K562 (cell line): ENCODE measurements at regions not wholly inside any gene's neighbourhood (a gene's known extent, or its start where the extent isn't known, plus 50 kb on each side); places are given as distances from the start of the nearest gene placed in this dataset.

ENCODE experiments used
- IRF2 ChIP-seq: sonication (generic); formaldehyde crosslinking; IDR thresholded peaks from 2 replicates; pipeline ENCODE4 v1.8.1; 2022; ENCODE audit warnings: mild to moderate bottlenecking, missing genetic modification reagents
- TF ChIP-seq, protein P1 (sequence below), 2 experiments: fragments of 450-650 bp in 1 of 2; sonication (generic) in 1 of 2; formaldehyde crosslinking in 1 of 2; IDR thresholded peaks; 2 replicates each; pipeline versions ENCODE4 v1.7.1 to v1.9.0; 2016 to 2022; ENCODE audit warnings: inconsistent platforms in 1 of 2, mild to moderate bottlenecking in 1 of 2, missing genetic modification reagents in 1 of 2
- TF ChIP-seq, protein P2 (sequence below): fragments of 250-450 bp; sonication (Bioruptor Pico); IDR thresholded peaks from 2 replicates; pipeline ENCODE4 v1.5.0; 2021; ENCODE audit warnings: mild to moderate bottlenecking, borderline replicate concordance

DNA sequence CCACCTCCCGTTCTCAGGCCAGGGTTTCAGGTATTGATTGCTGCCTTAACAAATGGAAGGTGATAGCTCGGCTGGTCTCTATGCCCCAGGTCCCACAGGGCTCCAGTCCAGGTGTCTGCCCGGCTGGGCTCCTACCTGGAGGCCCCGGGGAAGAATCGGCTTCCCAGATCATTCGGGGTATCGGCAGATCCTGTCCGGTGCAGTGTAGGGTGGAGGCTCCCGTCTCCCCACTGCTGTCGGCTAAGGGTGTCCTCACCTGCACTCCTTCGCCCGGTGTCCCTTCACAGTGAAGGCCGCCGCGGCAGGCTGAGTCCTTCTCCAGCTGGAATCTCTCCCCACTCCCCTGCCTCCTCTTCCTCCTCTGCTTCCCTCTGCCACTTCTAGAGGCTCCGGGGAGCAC is 573.9 kb upstream of the SALL3 start (continued):
- TF ChIP-seq, protein P1, sequence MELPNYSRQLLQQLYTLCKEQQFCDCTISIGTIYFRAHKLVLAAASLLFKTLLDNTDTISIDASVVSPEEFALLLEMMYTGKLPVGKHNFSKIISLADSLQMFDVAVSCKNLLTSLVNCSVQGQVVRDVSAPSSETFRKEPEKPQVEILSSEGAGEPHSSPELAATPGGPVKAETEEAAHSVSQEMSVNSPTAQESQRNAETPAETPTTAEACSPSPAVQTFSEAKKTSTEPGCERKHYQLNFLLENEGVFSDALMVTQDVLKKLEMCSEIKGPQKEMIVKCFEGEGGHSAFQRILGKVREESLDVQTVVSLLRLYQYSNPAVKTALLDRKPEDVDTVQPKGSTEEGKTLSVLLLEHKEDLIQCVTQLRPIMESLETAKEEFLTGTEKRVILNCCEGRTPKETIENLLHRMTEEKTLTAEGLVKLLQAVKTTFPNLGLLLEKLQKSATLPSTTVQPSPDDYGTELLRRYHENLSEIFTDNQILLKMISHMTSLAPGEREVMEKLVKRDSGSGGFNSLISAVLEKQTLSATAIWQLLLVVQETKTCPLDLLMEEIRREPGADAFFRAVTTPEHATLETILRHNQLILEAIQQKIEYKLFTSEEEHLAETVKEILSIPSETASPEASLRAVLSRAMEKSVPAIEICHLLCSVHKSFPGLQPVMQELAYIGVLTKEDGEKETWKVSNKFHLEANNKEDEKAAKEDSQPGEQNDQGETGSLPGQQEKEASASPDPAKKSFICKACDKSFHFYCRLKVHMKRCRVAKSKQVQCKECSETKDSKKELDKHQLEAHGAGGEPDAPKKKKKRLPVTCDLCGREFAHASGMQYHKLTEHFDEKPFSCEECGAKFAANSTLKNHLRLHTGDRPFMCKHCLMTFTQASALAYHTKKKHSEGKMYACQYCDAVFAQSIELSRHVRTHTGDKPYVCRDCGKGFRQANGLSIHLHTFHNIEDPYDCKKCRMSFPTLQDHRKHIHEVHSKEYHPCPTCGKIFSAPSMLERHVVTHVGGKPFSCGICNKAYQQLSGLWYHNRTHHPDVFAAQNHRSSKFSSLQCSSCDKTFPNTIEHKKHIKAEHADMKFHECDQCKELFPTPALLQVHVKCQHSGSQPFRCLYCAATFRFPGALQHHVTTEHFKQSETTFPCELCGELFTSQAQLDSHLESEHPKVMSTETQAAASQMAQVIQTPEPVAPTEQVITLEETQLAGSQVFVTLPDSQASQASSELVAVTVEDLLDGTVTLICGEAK (IDR thresholded peaks at IDR 0.05): no peak
- TF ChIP-seq, protein P1 (CRISPR knock-in tag; IDR thresholded peaks at IDR 0.05): no peak
- TF ChIP-seq IRF2 (CRISPR knock-in tag): no peak
- TF ChIP-seq, protein P2, sequence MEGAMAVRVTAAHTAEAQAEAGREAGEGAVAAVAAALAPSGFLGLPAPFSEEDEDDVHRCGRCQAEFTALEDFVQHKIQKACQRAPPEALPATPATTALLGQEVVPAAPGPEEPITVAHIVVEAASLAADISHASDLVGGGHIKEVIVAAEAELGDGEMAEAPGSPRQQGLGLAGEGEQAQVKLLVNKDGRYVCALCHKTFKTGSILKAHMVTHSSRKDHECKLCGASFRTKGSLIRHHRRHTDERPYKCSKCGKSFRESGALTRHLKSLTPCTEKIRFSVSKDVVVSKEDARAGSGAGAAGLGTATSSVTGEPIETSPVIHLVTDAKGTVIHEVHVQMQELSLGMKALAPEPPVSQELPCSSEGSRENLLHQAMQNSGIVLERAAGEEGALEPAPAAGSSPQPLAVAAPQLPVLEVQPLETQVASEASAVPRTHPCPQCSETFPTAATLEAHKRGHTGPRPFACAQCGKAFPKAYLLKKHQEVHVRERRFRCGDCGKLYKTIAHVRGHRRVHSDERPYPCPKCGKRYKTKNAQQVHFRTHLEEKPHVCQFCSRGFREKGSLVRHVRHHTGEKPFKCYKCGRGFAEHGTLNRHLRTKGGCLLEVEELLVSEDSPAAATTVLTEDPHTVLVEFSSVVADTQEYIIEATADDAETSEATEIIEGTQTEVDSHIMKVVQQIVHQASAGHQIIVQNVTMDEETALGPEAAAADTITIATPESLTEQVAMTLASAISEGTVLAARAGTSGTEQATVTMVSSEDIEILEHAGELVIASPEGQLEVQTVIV (CRISPR knock-in tag): no peak
